HepG2 (cell line): ENCODE measurements at regions not wholly inside any gene's neighbourhood (a gene's known extent, or its start where the extent isn't known, plus 50 kb on each side); places are given as distances from the start of the nearest gene placed in this dataset.
A peak's percentile ranks its signal among the peaks of the same experiment; 100 is the strongest.

ENCODE experiments used
- CC2D1A ChIP-seq: sonication (generic); formaldehyde crosslinking; IDR thresholded peaks from 2 replicates; pipeline ENCODE4 v1.8.1; 2023; ENCODE audit warnings: mild to moderate bottlenecking, missing genetic modification reagents
- ZBTB42 ChIP-seq: sonication (generic); formaldehyde crosslinking; IDR thresholded peaks from 2 replicates; pipeline ENCODE4 v1.5.0; 2020; ENCODE audit warnings: mild to moderate bottlenecking, missing genetic modification reagents
- ZNF292 ChIP-seq: sonication (generic); formaldehyde crosslinking; IDR thresholded peaks from 2 replicates; pipeline ENCODE4 v1.8.1; 2022; ENCODE audit warnings: mild to moderate bottlenecking, low read depth, missing genetic modification reagents, borderline replicate concordance
- ZNF839 ChIP-seq: sonication (generic); formaldehyde crosslinking; IDR thresholded peaks from 2 replicates; pipeline ENCODE4 v1.4.0; 2020; ENCODE audit warnings: missing genetic modification reagents, mild to moderate bottlenecking, borderline replicate concordance
- TF ChIP-seq, protein P1 (sequence below), 2 experiments: IDR thresholded peaks; 2 replicates each; pipeline ENCODE4 v1.6.1; 2011 to 2012; ENCODE audit warnings: low read length in 2 of 2, borderline replicate concordance in 1 of 2, low read depth in 1 of 2, mild to moderate bottlenecking in 1 of 2, moderate library complexity in 1 of 2
- TF ChIP-seq, protein P2 (sequence below): sonication (generic); formaldehyde crosslinking; IDR thresholded peaks from 2 replicates; pipeline ENCODE4 v1.4.0; 2020; ENCODE audit warnings: missing genetic modification reagents
- TF ChIP-seq, protein P3 (sequence below): sonication (generic); formaldehyde crosslinking; IDR thresholded peaks from 2 replicates; pipeline ENCODE4 v1.5.0; 2020; ENCODE audit warnings: mild to moderate bottlenecking, missing genetic modification reagents, moderate library complexity
- TF ChIP-seq, protein P4 (sequence below): sonication (generic); formaldehyde crosslinking; IDR thresholded peaks from 2 replicates; pipeline ENCODE4 v1.8.0; 2022; ENCODE audit warnings: missing genetic modification reagents, mild to moderate bottlenecking, moderate library complexity, borderline replicate concordance

DNA sequence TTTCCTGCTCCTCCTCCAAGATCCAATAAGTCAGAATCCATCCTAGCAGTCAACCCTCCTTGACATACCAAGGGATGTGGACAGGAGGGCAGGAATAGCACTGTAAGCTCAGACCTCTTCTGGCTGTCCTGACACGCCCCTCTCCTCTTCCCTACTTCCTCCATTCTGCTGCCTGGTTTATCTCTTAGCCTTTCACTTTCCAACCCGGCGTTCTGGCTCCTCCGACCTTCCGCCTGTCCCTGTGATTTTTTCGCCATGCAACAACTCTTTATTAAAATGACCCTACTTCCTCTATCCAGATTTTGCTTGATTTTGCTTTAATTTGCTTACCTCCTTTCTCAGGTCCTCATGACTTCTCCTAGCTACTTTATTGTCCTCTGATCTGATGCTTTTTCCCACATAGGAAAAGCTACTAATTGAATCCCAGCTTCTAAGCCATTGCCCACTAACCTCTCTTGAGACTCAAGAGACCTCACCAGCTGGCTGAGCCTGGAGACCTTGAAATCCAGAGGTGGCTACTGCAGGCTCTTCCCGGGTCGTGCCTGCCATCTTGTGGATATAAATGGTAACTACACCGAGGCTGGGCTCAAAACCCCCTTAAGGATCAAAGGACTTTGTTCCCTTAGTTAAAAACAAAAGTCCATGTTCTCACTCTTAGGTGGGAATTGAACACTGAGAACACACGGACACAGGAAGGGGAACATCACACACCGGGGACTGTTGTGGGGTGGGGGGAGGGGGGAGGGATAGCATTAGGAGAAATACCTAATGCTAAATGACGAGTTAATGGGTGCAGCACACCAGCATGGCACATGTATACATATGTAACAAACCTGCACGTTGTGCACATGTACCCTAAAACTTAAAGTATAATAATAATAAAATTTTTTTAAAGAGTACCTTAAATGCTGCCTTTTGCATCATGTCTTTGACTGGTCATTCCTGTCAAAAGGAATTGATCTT lies 139.4 kb downstream of the AKAIN1 start:
- TF ChIP-seq, protein P1, sequence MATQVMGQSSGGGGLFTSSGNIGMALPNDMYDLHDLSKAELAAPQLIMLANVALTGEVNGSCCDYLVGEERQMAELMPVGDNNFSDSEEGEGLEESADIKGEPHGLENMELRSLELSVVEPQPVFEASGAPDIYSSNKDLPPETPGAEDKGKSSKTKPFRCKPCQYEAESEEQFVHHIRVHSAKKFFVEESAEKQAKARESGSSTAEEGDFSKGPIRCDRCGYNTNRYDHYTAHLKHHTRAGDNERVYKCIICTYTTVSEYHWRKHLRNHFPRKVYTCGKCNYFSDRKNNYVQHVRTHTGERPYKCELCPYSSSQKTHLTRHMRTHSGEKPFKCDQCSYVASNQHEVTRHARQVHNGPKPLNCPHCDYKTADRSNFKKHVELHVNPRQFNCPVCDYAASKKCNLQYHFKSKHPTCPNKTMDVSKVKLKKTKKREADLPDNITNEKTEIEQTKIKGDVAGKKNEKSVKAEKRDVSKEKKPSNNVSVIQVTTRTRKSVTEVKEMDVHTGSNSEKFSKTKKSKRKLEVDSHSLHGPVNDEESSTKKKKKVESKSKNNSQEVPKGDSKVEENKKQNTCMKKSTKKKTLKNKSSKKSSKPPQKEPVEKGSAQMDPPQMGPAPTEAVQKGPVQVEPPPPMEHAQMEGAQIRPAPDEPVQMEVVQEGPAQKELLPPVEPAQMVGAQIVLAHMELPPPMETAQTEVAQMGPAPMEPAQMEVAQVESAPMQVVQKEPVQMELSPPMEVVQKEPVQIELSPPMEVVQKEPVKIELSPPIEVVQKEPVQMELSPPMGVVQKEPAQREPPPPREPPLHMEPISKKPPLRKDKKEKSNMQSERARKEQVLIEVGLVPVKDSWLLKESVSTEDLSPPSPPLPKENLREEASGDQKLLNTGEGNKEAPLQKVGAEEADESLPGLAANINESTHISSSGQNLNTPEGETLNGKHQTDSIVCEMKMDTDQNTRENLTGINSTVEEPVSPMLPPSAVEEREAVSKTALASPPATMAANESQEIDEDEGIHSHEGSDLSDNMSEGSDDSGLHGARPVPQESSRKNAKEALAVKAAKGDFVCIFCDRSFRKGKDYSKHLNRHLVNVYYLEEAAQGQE (IDR thresholded peaks at IDR 0.05; ENCODE audit: borderline replicate concordance in 1 of 2, low read depth in 1 of 2, low read length in 2 of 2), result no peak
- TF ChIP-seq, protein P2, sequence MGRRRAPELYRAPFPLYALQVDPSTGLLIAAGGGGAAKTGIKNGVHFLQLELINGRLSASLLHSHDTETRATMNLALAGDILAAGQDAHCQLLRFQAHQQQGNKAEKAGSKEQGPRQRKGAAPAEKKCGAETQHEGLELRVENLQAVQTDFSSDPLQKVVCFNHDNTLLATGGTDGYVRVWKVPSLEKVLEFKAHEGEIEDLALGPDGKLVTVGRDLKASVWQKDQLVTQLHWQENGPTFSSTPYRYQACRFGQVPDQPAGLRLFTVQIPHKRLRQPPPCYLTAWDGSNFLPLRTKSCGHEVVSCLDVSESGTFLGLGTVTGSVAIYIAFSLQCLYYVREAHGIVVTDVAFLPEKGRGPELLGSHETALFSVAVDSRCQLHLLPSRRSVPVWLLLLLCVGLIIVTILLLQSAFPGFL, result no peak
- no peak for TF ChIP-seq ZNF839 (CRISPR knock-in tag)
- TF ChIP-seq ZBTB42 (CRISPR knock-in tag), result no peak
- no peak for TF ChIP-seq ZNF292 (CRISPR knock-in tag)
- TF ChIP-seq, protein P3, sequence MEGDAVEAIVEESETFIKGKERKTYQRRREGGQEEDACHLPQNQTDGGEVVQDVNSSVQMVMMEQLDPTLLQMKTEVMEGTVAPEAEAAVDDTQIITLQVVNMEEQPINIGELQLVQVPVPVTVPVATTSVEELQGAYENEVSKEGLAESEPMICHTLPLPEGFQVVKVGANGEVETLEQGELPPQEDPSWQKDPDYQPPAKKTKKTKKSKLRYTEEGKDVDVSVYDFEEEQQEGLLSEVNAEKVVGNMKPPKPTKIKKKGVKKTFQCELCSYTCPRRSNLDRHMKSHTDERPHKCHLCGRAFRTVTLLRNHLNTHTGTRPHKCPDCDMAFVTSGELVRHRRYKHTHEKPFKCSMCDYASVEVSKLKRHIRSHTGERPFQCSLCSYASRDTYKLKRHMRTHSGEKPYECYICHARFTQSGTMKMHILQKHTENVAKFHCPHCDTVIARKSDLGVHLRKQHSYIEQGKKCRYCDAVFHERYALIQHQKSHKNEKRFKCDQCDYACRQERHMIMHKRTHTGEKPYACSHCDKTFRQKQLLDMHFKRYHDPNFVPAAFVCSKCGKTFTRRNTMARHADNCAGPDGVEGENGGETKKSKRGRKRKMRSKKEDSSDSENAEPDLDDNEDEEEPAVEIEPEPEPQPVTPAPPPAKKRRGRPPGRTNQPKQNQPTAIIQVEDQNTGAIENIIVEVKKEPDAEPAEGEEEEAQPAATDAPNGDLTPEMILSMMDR, result peak; percentile 83
- TF ChIP-seq, protein P4, sequence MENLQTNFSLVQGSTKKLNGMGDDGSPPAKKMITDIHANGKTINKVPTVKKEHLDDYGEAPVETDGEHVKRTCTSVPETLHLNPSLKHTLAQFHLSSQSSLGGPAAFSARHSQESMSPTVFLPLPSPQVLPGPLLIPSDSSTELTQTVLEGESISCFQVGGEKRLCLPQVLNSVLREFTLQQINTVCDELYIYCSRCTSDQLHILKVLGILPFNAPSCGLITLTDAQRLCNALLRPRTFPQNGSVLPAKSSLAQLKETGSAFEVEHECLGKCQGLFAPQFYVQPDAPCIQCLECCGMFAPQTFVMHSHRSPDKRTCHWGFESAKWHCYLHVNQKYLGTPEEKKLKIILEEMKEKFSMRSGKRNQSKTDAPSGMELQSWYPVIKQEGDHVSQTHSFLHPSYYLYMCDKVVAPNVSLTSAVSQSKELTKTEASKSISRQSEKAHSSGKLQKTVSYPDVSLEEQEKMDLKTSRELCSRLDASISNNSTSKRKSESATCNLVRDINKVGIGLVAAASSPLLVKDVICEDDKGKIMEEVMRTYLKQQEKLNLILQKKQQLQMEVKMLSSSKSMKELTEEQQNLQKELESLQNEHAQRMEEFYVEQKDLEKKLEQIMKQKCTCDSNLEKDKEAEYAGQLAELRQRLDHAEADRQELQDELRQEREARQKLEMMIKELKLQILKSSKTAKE (CRISPR knock-in tag), result no peak
- TF ChIP-seq CC2D1A (CRISPR knock-in tag), result no peak
